HS-5 (cell line): ENCODE measurements at regions not wholly inside any gene's neighbourhood (a gene's known extent, or its start where the extent isn't known, plus 50 kb on each side); places are given as distances from the start of the nearest gene placed in this dataset.
"Not testable (repeated sequence)": the region's sequence is repeated elsewhere in the genome, so short reads cannot be mapped to it uniquely, and the experiment has no call there.

ENCODE experiments used
- DNase-seq: peaks from one replicate; pipeline ENCODE4 v3.0.0-alpha.2; 2012; ENCODE audit warnings: low read depth

DNA sequence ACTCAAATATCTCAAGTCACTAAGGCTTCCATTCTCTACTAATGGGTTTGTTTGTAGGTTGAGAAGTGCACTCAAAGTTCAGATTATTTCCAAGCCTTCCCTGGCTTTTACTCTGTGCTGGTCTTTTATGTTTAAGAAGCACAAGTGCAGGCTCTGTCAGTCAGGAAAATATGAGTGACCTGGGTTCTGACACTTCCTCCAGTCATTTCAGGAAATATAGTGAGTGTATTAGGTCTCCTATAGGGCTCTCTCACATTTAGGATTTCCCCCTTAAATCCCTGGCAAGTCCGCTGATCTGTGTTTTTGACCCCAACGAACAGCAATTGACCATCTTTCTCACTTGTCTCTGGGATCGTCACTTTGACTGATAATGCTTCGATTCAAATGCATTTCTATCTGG, 210.2 kb downstream of the ARPP21 start:
- no peak for DNase-seq

GRCh38 chr3:35849963-35850362, 210.6 kb downstream of the ARPP21 start:
- DNase-seq, result no peak

- no peak for DNase-seq
Observed at GRCh38 chr3:35857004-35857403, 217.7 kb downstream of the ARPP21 start.

DNA sequence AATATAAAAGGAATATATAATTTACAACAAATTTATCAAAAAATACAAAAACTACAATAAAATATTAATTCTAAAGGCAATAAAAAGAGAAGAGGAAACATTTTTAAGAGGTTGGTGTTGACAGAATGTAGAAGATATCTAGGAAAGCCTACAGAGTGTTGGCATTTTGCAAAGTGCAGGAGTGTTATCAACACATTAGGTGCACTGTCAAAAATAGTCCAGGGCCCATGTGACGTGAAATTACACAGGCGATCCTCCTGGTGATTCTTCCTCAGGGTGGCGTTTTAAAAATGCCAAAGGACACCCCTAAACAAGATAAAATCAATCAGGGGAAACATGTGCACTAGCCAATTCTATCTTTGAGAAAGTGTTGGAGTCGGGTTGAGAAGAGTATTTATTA, 222.7 kb downstream of the ARPP21 start:
- no peak for DNase-seq

- no peak for DNase-seq
Observed at GRCh38 chr3:35864871-35865270, 225.5 kb downstream of the ARPP21 start.

- DNase-seq, result no peak
Observed at GRCh38 chr3:35867791-35868190, 228.5 kb downstream of the ARPP21 start.

- DNase-seq, result no peak
Observed at GRCh38 chr3:35871009-35871408, 231.7 kb downstream of the ARPP21 start.

DNA sequence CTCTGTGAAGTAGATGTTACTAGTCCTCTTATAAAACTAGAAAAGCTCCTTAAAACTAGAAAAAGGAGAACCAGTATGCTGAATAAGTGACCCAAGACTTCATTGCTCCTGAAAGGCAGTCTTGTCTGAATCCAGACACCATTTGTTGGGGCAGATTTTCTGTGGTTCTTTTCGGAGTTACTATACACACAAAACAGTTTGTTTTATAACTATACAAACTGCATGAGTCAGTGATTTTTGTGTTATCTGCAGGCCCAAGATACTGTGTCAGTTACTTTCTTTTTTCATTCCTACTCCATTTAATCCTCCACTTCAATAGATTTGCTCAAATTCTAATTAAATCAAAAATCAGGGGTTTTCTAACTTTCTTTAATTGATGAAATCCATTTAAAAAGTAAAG, 244.6 kb downstream of the ARPP21 start:
- DNase-seq, result no peak

- no peak for DNase-seq
Observed at GRCh38 chr3:35894735-35895134, 255.4 kb downstream of the ARPP21 start.

- DNase-seq, result no peak
Observed at GRCh38 chr3:35899245-35899644, 259.9 kb downstream of the ARPP21 start.

DNA sequence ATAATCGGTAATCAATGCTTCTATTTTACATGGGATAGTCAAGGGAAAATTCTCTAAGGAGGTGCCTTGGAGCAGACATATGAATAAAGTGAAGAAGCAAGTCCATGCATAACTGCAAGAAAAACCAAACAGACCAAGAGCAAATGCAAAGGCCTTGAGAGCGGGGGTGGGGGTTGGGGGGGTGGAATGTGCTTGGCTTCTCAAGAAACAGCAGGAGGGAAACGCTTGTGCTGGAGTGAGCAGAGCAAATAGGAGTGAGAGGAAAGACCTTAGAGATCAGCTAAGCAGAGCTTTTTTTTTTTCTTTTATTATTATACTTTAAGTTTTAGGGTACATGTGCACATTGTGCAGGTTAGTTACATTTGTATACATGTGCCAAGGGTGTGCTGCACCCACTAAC, 260.8 kb downstream of the ARPP21 start:
- no peak for DNase-seq

- peak; percentile 29 for DNase-seq
Observed at GRCh38 chr3:35908366-35909232, 269.3 kb downstream of the ARPP21 start.

DNA sequence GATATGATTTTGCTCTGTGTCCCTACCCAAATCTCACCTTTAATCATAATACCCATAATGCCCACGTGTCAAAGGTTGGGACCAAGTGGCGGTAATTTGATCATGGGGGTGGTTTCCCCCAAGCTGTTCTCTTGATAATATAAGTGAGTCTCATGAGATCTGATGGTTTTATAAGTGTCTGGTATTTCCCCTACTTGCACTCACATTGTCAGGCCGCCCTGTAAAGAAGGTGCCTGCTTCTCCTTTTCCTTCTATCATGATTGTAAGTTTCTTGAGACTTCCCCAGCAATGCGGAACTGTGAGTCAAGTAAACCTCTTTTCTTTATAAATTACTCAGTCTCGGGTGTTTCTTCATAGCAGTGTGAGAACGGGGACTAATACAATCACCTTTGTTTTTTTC, 279.8 kb downstream of the ARPP21 start:
- DNase-seq, result no peak

DNA sequence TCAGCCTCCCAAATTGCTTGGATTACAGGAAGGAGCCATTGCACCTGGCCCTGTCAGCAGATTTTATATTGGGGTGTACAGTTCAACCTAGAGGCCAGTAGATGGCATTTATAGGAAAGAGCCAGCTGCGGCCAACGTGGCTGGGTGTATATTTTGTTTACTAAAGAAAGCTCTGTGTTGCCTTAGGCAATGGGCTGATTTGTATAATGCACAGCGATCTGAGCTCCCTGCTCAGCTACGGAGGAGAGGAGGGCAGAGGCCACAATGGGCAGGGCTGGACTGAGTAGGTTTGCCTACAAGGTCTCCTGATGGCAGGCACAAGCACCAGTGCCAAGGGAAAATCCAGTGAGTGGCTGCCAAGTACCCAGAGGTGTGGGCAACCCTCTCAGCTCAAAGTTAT, 282.4 kb downstream of the ARPP21 start:
- DNase-seq, result no peak

- not testable (repeated sequence) for DNase-seq
Observed at GRCh38 chr3:35924070-35924469, 284.7 kb downstream of the ARPP21 start.

- DNase-seq, result no peak
Observed at GRCh38 chr3:35927441-35927840, 288.1 kb downstream of the ARPP21 start.

DNA sequence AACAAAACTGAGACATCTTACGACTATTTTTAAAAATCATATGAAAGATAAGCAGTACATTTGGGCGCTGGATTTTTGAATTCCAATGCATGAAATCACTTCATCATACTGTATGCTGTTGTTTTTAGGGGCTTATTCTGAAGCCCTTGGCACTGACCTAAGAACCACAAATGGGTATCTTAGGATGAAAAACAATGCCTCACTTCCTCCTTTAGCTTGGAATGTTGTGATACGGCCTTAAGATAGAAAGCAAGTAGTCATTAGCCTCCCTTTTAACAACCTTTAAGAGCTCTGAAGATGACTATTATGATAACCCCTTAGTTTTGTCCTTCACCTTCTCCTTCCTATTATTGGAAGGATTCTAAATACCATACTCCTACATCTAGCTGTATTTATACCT, 289.8 kb downstream of the ARPP21 start:
- no peak for DNase-seq

DNA sequence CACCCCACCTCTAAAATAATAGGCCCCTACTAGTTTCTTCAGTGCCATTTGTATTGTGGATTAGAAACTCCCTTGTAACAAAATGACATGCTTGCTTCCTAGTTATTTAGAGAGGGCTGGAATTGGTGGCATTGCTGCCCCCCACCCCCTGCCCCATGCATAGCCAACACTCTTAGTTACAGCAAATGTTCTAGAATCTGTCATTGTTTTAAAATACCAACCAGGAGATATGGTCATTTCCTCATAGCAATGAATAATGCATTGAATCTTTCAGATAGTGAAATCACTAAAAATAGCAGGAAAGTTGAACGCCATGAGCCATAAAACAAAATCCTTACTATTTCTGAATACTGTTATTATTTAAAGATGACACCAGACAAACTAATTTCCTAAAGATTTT, 292.5 kb downstream of the ARPP21 start:
- DNase-seq, result no peak

GRCh38 chr3:35932995-35933394, 293.7 kb downstream of the ARPP21 start:
- DNase-seq, result peak; percentile 87

DNA sequence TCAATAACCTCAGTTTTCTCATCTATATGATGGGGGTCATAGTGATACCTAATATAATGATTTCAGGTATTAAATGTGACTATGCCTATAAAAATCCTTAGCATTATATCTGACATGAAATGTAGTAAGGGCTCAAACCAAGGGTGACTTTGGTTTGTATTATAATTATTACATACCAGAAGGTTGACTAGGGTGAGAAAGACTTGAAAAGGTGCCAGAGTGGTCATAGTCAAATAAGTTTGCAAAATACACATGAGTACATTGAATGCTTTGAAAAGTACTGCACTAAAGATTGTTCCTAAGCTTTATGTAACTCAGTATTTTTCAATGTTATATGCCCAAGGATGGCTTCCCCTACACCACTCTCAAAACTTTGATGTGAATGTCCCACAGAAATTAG, 297.2 kb downstream of the ARPP21 start:
- no peak for DNase-seq

- DNase-seq, result no peak
Observed at GRCh38 chr3:35944926-35945710, 305.8 kb downstream of the ARPP21 start.

DNA sequence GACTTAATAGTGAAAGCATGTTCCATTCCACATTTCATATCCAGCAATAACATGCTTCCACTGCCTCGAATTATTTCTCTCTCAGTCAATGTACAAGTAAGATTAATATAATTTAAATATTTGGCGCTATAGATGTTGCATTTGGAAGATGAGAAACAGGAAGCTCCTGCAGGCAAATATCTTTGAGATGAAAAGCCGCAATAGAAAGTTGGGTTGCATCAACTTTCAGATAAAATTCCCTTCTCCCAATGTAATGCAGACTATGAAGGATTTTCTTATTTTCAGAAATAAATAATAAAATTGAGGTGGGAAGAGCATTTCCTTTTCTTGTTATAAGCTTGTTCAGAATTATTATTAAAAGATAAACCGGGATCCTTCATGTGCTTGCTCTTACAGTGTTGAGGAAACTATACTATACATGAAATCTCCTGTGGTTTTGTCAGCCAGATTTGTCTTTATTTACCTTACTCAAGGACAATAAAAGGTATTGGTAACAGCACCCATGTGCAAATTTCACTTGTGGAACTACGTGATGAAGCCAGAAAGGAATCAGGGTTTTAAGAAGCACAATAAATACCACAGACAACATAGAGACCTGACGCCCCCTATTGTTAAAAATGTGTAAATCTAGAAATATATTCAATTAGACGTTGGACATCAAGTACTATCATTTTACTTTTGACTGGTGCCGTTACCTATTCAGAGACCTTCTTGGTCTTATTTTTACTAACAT, 307.0 kb downstream of the ARPP21 start:
- no peak for DNase-seq
